HG03521 (cell line): ENCODE measurements at regions not wholly inside any gene's neighbourhood (a gene's known extent, or its start where the extent isn't known, plus 50 kb on each side); places are given as distances from the start of the nearest gene placed in this dataset.

Experiments used
- ATAC-seq: cut with Tn5 transposase; IDR thresholded peaks from one replicate; pipeline ENCODE4 v1.9.1; 2021; ENCODE audit warnings: mild to moderate bottlenecking, moderate library complexity; ENCODE audit not compliant: unreplicated experiment

DNA sequence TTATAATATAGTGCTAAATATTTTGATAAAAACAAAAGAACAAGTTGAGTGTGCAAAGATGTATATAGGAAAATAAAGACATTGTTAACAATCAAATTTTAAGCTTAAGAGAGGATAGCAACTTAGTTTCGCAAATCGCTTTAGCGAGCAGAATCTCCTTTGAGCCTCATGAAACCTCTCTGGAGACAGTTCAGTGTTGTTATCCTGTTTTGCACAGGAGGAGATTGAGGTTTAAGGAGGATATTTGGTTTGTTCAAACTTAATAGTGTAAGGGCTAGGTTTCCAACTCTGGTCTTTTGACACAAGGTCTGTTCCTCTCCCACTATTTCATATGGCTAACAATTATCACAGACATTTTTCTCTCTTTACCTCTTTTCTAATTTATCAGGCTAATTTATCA lies 1848.5 kb upstream of the TENM3 start:
- ATAC-seq: no peak

DNA sequence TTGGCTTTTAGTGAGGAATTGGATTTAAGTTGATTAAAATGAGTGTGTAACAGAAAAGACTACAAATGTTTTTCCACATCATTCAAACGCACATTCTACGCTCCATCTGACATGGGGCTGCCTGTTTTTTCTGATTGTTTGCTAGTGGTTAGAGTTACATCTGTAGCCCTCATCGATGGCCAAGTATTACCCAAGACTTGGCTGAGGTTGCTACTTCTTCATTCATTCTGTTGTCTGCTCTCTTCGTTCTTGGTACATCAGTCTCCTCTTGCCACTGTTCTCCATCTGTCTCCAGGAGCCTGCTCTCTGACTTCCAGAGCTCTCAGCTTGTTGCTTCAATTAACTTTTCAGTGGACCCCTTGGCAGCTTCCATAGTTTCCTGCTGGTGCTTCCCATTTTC lies 1844.6 kb upstream of the TENM3 start:
- ATAC-seq: no peak

DNA sequence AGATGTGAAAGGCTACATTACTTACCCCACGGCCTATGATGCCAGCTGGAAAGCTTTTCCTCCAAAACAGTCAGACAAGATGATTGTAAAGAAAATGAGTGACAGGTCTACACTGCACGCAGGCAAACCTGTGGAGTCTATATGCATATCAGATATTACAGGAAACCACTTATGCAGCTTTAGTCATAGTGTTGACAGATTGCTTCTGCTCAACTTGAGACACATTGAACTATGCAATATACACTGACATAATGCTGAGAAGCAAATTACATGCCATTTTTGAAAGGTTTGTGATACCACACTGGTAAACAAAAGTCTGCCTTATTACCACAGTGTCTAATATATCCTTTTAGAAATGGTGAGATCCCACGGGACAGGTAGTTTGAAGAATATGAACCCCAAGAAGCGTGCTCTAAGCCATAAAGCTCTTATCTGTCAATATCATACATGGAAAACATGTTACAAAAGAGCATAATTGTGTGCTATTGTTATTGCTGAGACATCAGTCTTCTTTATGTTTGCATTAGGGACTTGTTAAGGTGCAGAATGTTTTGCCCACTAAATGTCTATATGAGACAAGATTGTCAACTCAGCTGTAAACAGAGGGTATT lies 1835.8 kb upstream of the TENM3 start:
- no peak for ATAC-seq

DNA sequence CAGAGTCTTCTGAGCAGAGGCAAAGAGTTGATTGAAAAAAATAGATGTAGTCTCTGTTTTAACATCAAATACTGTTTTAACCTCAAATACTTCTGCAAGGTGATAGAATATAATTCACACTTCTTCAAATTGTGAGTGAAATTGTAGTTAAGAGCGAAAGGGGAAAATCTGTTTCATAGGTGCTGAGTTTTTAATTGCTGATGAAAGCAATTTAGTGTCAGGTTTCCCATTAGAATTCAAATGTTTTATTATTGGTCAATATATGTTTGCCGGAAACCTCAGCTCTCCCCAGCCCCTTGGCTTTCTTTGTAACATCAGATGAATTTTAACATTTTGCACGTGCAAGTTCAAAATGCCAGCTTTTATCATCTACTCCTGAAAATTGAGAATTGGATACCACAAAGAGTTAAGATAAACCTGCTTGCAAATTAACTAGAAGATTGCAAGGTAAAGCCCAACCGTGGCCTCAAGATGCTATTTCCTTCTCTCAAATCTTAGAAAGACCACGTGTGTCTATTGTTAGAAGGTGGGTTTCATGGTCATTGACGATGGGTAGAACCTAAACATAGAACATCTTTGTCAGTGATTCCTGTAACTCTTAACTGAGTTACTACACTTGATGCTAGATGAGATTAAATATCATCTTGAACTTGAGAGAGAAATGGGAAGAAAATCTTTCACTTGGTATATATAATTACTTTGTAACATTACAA lies 1824.2 kb upstream of the TENM3 start:
- ATAC-seq: no peak

DNA sequence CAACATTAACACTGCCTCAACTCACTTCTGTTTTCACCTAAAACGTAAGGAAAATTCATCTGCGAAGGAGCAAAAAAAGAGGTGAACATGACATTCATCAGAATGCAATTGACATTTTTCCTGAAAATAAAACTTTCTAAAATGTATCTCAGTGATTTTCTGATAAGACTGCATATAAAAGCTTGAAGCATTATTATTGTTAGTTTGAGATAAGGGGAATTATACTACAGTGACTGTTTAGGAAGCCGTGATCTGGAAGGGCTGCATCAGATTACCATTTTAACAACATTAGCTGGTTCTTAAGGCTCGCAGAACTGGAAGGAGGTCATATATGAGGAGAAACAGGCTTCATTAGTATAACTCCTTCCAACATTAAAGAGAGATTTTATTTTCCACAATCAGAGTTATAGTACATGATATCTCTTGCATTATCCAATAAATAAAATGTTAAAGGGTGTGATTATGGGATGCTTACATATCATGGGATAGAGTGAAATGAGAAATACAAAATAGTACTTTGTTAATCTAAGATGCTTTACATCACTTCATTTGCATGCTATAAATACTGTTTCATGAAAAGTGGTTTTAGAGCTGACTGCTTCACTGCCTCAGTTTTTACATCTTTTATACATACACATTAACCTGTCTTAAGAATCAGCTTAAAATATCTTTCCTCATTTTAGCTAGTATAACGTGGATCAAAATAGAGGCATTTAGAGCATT lies 1820.1 kb upstream of the TENM3 start:
- ATAC-seq: no peak

DNA sequence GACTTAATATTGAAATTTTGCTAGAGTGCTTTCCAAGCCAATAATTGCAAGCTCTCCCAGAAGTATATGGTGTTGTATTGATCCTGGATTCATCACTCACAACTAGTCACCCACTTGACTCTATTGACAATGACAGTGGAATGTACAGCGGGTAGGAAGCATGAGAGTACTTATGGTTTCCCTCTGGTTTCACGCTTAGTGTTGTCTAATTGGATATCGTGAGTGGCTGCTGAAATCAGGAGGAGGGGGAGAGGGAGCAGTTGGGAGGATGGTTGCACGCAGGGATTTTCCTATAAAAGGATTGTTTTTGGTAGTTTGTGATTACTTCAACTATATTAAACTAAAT lies 1819.5 kb upstream of the TENM3 start:
- ATAC-seq: no peak

DNA sequence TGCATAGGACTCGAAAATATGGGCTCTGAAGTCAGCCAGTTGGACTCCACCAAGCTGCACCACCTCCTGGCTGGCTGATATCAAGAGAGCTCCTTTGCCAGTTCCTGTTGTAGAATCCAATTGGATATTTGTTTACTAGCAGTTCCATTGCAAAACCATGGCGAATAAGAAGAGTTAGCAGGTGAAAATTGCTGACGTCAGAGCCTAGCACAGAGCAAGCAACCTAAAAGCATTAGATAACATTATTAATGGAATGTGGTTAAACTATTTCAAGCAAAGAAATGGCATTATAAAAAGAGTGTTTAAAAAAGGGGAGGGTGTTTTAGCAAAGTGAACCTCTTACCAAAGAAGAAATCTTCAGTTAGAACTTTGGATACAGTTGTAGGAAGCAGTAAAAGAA lies 1816.3 kb upstream of the TENM3 start:
- ATAC-seq: no peak

DNA sequence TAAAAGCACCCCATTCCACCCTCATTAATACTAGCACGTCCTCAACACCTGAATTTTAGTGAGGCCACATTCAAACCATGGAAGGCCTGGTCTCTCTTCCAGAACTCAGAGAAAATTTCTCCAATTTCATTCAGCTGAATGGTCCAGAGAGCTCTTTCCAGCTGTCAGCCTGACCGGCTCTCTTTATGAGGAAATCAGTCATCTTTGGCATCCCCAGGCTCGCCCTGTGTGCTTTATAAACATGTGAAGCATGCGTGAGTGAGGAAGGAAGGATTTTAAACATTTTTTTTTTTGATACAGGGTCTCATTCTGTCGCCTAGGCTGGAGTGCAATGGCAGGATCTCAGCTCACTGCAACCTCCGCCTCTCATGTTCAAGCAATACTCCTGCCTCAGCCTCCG lies 1812.9 kb upstream of the TENM3 start:
- ATAC-seq: no peak

DNA sequence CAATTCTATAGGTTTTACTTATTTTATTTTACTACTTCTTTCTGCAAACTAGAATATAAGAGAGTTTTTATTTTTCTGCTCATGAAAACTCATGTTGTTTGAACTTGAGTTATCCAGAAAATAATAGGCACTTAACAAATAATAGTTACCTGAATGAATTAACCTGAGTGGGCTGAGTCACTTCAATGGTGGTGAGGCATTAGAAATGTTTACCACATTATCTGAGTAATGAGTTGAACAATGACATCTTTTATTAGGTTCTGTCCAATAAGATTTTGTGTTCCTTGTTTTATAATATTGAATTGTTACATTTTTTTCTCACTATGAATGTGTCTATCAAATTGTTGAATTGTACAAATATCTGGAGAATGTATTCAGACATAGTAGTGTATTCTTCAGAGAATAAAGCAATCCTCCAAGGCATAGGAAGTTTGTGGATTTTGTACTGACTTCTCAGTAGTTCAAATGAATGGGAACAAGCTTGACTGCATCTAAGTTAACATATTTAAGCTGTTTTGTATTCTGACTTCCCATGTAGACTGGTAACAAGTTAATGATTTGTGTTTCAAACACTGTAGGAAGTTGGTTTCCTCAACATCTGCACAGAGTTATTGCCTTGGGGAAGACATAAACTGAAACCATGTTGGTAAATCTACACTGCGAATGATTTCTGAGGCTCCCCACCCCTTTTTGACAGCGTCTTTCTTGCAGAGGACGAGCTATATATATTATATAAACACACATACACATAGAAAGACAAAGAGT lies 1808.9 kb upstream of the TENM3 start:
- peak; percentile 75 for ATAC-seq

DNA sequence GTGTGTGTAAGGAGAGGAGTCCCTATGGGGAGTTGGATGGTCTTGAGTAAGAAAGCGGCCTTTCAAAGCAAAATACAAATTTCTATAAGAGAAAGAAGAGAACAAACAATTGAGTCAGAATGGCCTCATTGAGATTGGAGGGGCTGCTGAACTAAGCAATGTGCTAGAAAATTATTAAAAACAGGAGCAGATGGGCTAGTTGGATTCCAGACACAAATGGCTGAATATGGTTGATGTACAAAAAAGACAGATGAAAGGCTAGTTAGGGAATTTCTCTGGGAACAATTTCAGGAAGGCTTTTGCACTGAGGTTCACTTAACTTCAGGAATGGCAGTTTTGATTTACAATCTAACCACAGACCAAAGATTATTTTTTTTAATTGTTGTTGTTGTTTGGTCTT lies 1806.8 kb upstream of the TENM3 start:
- ATAC-seq: no peak

DNA sequence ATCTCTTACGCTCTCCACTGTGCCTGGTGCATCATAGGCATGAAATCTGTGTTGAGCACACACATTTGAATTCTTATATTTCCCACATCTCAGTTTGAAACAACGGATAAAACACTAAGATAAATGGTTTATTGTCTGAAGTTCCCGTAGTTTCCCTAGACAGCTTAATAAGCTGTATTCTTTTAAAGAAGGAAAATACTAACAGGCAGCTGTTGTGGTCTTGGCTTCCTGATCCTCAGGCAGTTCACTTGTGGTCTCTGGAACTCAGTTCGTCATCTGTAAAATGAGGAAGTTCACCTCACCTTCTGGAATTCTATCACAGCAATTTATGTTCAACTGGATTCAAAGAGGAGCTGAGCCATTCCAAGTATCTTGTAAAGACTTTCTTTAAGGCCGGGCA lies 1805.6 kb upstream of the TENM3 start:
- no peak for ATAC-seq

DNA sequence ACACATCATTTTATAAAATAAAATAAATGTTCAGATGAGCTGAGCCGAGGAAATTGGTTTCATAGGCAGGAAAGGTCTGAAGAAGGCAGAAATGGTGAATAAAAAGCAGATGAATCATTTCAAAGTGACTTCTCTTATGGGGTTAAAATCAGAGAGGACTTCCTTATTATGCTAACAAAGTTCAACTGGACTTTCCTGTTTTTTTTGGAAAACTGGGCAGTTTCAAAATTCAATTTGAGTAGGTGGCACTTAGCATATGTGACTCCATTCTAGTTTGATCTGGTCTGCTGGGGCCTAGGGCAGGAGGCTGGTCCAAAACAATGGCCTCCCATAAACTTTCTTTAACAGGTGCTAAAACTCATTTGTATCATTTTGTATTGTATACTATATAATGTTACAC lies 1794.9 kb upstream of the TENM3 start:
- no peak for ATAC-seq

DNA sequence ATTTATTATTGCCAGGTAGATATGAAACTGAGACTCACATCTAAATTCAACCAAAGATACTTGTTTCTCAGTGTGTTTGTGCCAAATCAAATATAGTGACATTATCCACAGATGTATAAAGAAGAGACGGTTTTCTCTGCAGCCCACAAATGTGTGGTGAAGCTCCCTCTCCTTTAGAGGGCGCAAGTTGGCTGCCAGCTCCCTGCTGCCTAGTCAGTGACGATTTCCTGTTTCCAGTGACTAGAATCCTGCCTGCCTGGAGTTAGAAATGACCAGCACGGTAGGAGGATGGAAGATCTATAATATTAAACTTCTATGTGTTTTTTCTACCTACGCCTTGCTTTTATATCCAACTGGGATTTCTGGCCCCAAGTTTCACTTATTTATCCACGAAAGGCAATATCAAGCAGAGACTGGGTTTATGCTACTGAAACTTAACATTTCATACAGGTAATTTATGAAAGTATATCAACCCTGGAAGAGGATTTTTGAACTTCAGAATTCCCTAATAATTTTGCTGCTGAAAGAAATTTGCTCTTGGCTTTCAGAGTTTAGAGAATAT lies 1793.7 kb upstream of the TENM3 start:
- peak; percentile 71 for ATAC-seq

DNA sequence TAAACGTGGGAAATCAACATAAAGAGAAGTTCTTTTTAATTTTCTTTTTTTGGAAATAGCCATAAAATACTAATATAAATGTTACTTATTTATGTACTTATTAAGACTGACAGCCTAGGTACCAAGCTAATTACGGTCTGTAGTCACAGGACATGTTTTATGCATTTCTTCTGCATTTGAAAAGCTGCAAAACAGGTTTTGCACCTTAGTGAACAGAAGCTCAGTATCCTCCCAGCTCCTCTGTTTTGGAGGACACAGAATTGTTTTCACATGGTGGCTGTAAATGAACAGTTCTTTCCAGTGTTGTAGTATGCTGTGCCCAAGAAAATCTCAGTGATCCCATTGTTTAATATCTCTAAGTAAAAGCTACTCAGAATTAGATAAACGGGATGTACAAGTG lies 1788.0 kb upstream of the TENM3 start:
- no peak for ATAC-seq

DNA sequence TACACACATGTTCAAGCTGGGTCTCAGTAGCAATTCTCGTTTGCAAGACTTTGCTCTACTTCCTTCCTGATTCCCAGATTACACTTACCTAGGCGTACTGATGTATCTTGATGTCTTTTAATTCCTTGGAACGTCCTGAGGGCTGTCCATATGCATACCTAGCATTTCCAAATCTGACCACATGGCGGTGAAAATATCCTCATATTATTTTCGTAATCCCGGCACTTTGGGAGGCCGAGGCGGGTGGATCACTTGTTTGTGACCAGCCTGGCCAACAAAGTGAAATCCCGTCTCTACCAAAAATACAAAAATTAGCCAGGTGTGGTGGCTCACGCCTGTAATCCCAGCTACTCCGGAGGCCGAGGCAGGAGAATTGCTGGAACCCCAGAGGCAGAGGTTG lies 1786.3 kb upstream of the TENM3 start:
- no peak for ATAC-seq

DNA sequence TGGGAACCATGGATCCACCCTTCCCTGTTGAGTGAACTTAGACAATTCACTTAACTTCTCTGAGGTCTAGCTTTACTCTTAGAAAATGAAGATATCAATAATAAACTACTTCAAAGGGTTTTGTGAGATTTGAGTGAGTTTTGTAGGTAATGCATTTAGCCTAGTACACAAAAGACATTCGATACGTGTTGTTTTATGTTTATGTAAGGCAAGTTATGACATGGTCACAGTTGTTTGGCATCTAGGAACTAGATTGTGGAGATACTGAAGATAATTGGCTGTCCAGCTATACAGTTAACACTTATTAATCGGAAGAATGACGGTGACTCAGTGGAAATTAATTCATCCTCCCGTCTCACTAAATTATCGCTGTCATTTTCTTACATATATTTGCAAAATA lies 1781.1 kb upstream of the TENM3 start:
- ATAC-seq: no peak

DNA sequence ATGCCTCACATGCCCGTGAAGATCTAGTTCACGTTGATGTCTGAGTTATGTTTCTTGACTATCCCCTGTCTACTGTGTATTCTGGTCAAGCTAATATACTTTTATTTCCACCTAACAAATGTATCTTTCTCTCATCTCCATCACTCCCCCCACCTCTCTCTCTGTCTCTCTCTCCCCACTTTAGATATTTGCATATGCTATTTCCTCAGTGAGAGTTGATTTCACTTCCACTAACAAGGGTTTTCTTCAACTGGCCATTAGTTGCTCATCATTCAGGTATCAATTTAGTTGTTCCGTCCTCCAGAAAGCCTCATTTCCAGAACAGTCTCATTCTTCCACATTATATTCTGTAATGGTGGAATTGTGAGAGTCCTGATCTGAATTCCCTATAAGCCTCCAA lies 1777.8 kb upstream of the TENM3 start:
- ATAC-seq: no peak

DNA sequence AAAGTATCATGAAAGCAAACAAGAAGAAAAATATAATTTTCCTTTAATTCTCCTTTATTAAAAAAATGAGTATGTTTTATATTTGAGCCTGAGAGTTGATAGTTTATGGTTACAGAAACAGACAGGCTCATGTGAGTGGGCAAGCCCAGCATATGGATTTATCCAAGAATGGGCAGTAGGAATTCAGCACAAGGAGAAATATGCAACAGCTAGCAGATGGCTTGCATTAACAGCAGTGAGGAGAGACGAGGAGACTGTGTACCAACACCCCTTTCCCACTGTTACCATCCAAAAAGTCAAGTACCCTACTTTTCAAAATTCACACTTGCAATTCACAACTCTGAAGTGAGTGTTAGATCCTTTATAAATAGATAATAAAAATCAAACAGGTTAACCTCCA lies 1760.2 kb upstream of the TENM3 start:
- no peak for ATAC-seq

DNA sequence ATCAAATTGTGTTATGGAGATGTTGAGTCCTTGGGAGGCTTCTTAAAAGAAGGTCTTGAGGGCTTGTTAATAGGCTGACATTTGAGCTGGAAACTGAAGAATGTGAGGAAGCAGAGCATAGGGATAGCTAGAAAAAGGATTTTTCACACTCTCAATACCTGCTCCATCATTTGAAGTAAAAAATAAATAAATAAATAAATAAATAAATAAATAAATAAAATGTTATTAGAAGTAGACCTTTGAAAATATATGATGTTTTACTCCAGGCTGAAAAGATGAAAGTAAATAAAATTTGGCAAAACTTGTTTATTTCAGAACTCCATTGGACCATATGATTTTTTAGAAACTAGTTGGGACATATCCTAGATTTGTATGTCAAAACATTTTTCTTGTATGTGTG lies 1757.8 kb upstream of the TENM3 start:
- no peak for ATAC-seq

DNA sequence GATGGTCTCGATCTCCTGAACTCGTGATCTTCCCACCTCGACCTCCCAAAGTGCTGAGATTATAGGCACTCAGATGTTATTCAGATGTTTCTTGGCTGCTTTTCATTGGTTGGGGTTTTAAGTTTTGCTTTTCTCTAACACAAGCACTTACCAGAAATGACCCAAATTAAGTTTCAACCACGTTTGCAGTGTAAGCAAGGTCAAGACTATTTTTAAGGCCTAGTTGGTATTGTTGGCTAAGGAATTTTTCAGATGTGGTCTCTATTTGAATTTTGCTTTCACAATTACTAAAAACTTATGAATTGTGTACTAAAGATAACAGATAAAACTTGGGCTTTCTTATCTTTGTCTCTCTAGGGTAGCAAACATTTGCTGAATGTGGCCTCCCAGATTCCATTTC lies 1756.9 kb upstream of the TENM3 start:
- no peak for ATAC-seq

DNA sequence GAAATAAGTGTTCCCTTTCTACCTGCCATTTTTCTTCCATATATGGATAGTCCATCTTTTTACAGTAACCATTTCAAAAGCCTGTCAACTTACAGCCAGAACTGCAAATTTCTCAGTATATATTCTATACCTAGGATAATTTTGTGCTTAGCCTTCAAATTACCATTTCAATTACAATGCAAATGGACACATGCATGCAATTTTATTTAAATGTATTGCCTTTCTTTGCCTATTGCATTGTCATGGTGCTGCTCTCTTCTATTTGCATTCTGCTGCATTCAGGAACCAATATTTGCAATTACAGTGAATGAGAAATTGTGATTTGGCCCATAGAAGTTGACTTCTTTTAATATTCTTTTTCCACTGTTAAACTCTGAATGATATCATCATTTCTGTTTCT lies 1753.4 kb upstream of the TENM3 start:
- no peak for ATAC-seq
